H7 (cell line): ENCODE measurements at regions not wholly inside any gene's neighbourhood (a gene's known extent, or its start where the extent isn't known, plus 50 kb on each side); places are given as distances from the start of the nearest gene placed in this dataset.

Experiments
- DNase-seq: peaks from one replicate; pipeline ENCODE4 v3.0.0; 2012
- H3K27me3 ChIP-seq: 2 replicates; pipeline ENCODE4 v1.6.0; 2011; ENCODE audit warnings: mild to moderate bottlenecking, low read length; ENCODE audit not compliant: control insufficient read depth, insufficient read depth
- H3K36me3 ChIP-seq: replicated peaks from 2 replicates; pipeline ENCODE4 v1.5.1; 2011; ENCODE audit warnings: low read length; ENCODE audit not compliant: control insufficient read depth, insufficient read depth
- H3K4me3 ChIP-seq: 2 replicates; pipeline ENCODE4 v1.5.1; 2011; ENCODE audit warnings: low read depth, mild to moderate bottlenecking, control low read depth, low read length, moderate library complexity; ENCODE audit not compliant: insufficient read depth

- H3K27me3 ChIP-seq: no peaks in the 10 kb centered on the region
- no peak overlapping the region for H3K4me3 ChIP-seq
- H3K36me3 ChIP-seq: no peaks in the 10 kb centered on the region
- DNase-seq: no peak
Observed at GRCh38 chr13:78334059-78334458, 269.3 kb downstream of the POU4F1 start.

GRCh38 chr13:78326633-78327032 lies 276.7 kb downstream of the POU4F1 start:
- no peaks in the 10 kb centered on the region for H3K36me3 ChIP-seq
- DNase-seq: no peak
- no peak overlapping the region for H3K4me3 ChIP-seq
- no peaks in the 10 kb centered on the region for H3K27me3 ChIP-seq

- Histone ChIP-seq H3K4me3 (no peak overlapping the region), H3K36me3 (no peaks in the 10 kb centered on the region), H3K27me3 (no peaks in the 10 kb centered on the region)
- DNase-seq: no peak
Observed at GRCh38 chr13:78325585-78325984, 277.8 kb downstream of the POU4F1 start.

GRCh38 chr13:78323848-78324247 lies 279.5 kb downstream of the POU4F1 start:
- Histone ChIP-seq H3K36me3 (no peaks in the 10 kb centered on the region), H3K27me3 (no peaks in the 10 kb centered on the region), H3K4me3 (no peak overlapping the region)
- no peak for DNase-seq

GRCh38 chr13:78323040-78323439 lies 280.3 kb downstream of the POU4F1 start:
- no peaks in the 10 kb centered on the region for H3K27me3 ChIP-seq
- H3K4me3 ChIP-seq: no peak overlapping the region
- DNase-seq: no peak
- no peaks in the 10 kb centered on the region for H3K36me3 ChIP-seq

GRCh38 chr13:78319101-78319627 lies 284.2 kb downstream of the POU4F1 start:
- no peak overlapping the region for H3K4me3 ChIP-seq
- no peak for DNase-seq
- no peaks in the 10 kb centered on the region for H3K27me3 ChIP-seq
- H3K36me3 ChIP-seq: no peaks in the 10 kb centered on the region

- no peak overlapping the region for H3K4me3 ChIP-seq
- no peaks in the 10 kb centered on the region for H3K36me3 ChIP-seq
- no peak for DNase-seq
- H3K27me3 ChIP-seq: no peaks in the 10 kb centered on the region
Observed at GRCh38 chr13:78317030-78317429, 286.3 kb downstream of the POU4F1 start.

GRCh38 chr13:78309497-78310180 lies 293.7 kb downstream of the POU4F1 start:
- Histone ChIP-seq H3K4me3 (no peak overlapping the region), H3K27me3 (no peaks in the 10 kb centered on the region), H3K36me3 (no peaks in the 10 kb centered on the region)
- no peak for DNase-seq

GRCh38 chr13:78306519-78307206 lies 296.7 kb downstream of the POU4F1 start:
- Histone ChIP-seq H3K27me3 (no peaks in the 10 kb centered on the region), H3K36me3 (no peaks in the 10 kb centered on the region), H3K4me3 (no peak overlapping the region)
- DNase-seq: no peak

GRCh38 chr13:78305171-78305570 lies 298.2 kb downstream of the POU4F1 start:
- Histone ChIP-seq H3K27me3 (no peaks in the 10 kb centered on the region), H3K36me3 (no peaks in the 10 kb centered on the region), H3K4me3 (no peak overlapping the region)
- DNase-seq: no peak

- Histone ChIP-seq H3K36me3 (no peaks in the 10 kb centered on the region), H3K4me3 (no peak overlapping the region), H3K27me3 (no peaks in the 10 kb centered on the region)
- DNase-seq: no peak
Observed at GRCh38 chr13:78299832-78300623, 303.3 kb downstream of the POU4F1 start.

- no peaks in the 10 kb centered on the region for H3K27me3 ChIP-seq
- DNase-seq: no peak
- H3K36me3 ChIP-seq: no peaks in the 10 kb centered on the region
- no peak overlapping the region for H3K4me3 ChIP-seq
Observed at GRCh38 chr13:78298657-78299056, 304.7 kb downstream of the POU4F1 start.

- Histone ChIP-seq H3K4me3 (no peak overlapping the region), H3K36me3 (no peaks in the 10 kb centered on the region), H3K27me3 (no peaks in the 10 kb centered on the region)
- DNase-seq: no peak
Observed at GRCh38 chr13:78286748-78287147, 316.6 kb downstream of the POU4F1 start.

GRCh38 chr13:78265098-78265497 lies 338.3 kb downstream of the POU4F1 start:
- Histone ChIP-seq H3K27me3 (no peaks in the 10 kb centered on the region), H3K4me3 (no peak overlapping the region), H3K36me3 (no peaks in the 10 kb centered on the region)
- DNase-seq: no peak

- H3K36me3 ChIP-seq: no peaks in the 10 kb centered on the region
- H3K4me3 ChIP-seq: no peak overlapping the region
- no peaks in the 10 kb centered on the region for H3K27me3 ChIP-seq
- DNase-seq: no peak
Observed at GRCh38 chr13:78258304-78258703, 339.7 kb upstream of the EDNRB start.
